ENCODE measurements at regions not wholly inside any gene's neighbourhood (a gene's known extent, or its start where the extent isn't known, plus 50 kb on each side); places are given as distances from the start of the nearest gene placed in this dataset.

GRCh38 chr6:133114973-133115372, 126.2 kb upstream of the EYA4 start:
- intact Hi-C loops (cut with DNase I), result no loop called here
- no peak for ATAC-seq
- no peak for DNase-seq
- no peak overlapping the region for H3K27ac ChIP-seq
- no peak overlapping the region for H3K4me3 ChIP-seq
- H3K4me1 ChIP-seq, result no peaks in the 10 kb centered on the region
- H3K9me3 ChIP-seq, result peaks cover 0 to 28% (median 0%) of the 10 kb centered on the region in 11 donors
- H3K36me3 ChIP-seq, result no peaks in the 10 kb centered on the region
- 89 to 98% methylated on average over 1 of the region's 1 CpG for WGBS, 2 donors
- H3K27me3 ChIP-seq, result no peaks in the 10 kb centered on the region
- TF ChIP-seq CTCF (IDR thresholded peaks at IDR 0.05), result no peak

- intact Hi-C loops (cut with DNase I), result no loop called here
- 24 to 26% methylated on average over 2 of the region's 2 CpGs for WGBS, 2 donors
- ATAC-seq (no peak), DNase-seq (no peak)
- no peak overlapping the region for H3K4me3 ChIP-seq
- H3K27ac ChIP-seq, result no peak overlapping the region
- H3K4me1 ChIP-seq, result no peaks in the 10 kb centered on the region
- no peaks in the 10 kb centered on the region for H3K36me3 ChIP-seq
- peaks cover 0 to 28% (median 0%) of the 10 kb centered on the region in 11 donors for H3K9me3 ChIP-seq
- TF ChIP-seq CTCF (IDR thresholded peaks at IDR 0.05), result no peak
- no peaks in the 10 kb centered on the region for H3K27me3 ChIP-seq
Measured at GRCh38 chr6:133115946-133116345, 125.2 kb upstream of the EYA4 start.

- peaks cover 0 to 6% (median 0%) of the 10 kb centered on the region in 11 donors for H3K9me3 ChIP-seq
Measured at GRCh38 chr6:133128191-133128590, 113.0 kb upstream of the EYA4 start.

GRCh38 chr6:133129556-133129955, 111.6 kb upstream of the EYA4 start:
- intact Hi-C loops (cut with DNase I), result no loop called here
- Histone ChIP-seq H3K4me3 (no peak overlapping the region), H3K4me1 (peaks cover 0 to 40% (median 7%) of the 10 kb centered on the region in 9 donors), H3K27me3 (no peaks in the 10 kb centered on the region), H3K27ac (no peak overlapping the region), H3K36me3 (no peaks in the 10 kb centered on the region), H3K9me3 (no peaks in the 10 kb centered on the region)
- no peak for ATAC-seq
- DNase-seq, result no peak
- no peak for TF ChIP-seq CTCF (IDR thresholded peaks at IDR 0.05)
- WGBS, 2 donors, result 82 to 84% methylated on average over 1 of the region's 1 CpG

More at GRCh38 chr6:133128191-133128590, 113.0 kb upstream of the EYA4 start:
- Histone ChIP-seq H3K4me3 (no peak overlapping the region), H3K27ac (peak overlapping the region in 2 of 10 donors; percentile 14 to 30), H3K27me3 (no peaks in the 10 kb centered on the region), H3K36me3 (no peaks in the 10 kb centered on the region), H3K4me1 (peaks cover 0 to 40% (median 7%) of the 10 kb centered on the region in 9 donors)
- 28 to 64% methylated on average over 2 of the region's 2 CpGs for WGBS, 2 donors
- intact Hi-C loops (cut with DNase I), result no loop called here
- DNase-seq (no peak), ATAC-seq (peak in 4 of 8 donors; percentile 30 to 83 (median 67))
- TF ChIP-seq CTCF (IDR thresholded peaks at IDR 0.05), result no peak

Data from heart right ventricle (tissue), 16 donors.